Activated naive CD4-positive, alpha-beta T cell treated with anti-CD3 and anti-CD28 coated beads, Interleukin-2, amount 10 ng/mL, durations not matched to agents 7 days and 5 days (primary cell): ENCODE measurements at regions not wholly inside any gene's neighbourhood (a gene's known extent, or its start where the extent isn't known, plus 50 kb on each side); places are given as distances from the start of the nearest gene placed in this dataset.
"Not testable (repeated sequence)": the region's sequence is repeated elsewhere in the genome, so short reads cannot be mapped to it uniquely, and the experiment has no call there.

Source experiments
- CTCF ChIA-PET: fragments of 350-600 bp; sonication (Branson Sonifier 250); formaldehyde crosslinking; loops from one replicate; lab custom pipeline; 2021; ENCODE audit warnings: antibody characterized with exemption; lab: Charles Lee
- DNase-seq: peaks from one replicate; pipeline ENCODE4 v3.0.0-alpha.2; 2020
- H3K27ac Mint-ChIP-seq: one replicate; pipeline ENCODE4 v1.8.0; 2021; ENCODE audit warnings: mild to moderate bottlenecking, moderate library complexity, mixed read lengths
- H3K27me3 Mint-ChIP-seq: one replicate; pipeline ENCODE4 v1.8.0; 2021; ENCODE audit warnings: mild to moderate bottlenecking, mixed read lengths
- H3K36me3 Mint-ChIP-seq: one replicate; pipeline ENCODE4 v1.8.0; 2021; ENCODE audit warnings: mixed read lengths
- H3K4me1 Mint-ChIP-seq: one replicate; pipeline ENCODE4 v1.8.0; 2021; ENCODE audit warnings: mixed read lengths
- H3K4me3 Mint-ChIP-seq: one replicate; pipeline ENCODE4 v1.8.0; 2021; ENCODE audit warnings: mild to moderate bottlenecking, moderate library complexity, mixed read lengths
- H3K9me3 Mint-ChIP-seq: one replicate; pipeline ENCODE4 v1.8.0; 2021; ENCODE audit warnings: mixed read lengths

DNA sequence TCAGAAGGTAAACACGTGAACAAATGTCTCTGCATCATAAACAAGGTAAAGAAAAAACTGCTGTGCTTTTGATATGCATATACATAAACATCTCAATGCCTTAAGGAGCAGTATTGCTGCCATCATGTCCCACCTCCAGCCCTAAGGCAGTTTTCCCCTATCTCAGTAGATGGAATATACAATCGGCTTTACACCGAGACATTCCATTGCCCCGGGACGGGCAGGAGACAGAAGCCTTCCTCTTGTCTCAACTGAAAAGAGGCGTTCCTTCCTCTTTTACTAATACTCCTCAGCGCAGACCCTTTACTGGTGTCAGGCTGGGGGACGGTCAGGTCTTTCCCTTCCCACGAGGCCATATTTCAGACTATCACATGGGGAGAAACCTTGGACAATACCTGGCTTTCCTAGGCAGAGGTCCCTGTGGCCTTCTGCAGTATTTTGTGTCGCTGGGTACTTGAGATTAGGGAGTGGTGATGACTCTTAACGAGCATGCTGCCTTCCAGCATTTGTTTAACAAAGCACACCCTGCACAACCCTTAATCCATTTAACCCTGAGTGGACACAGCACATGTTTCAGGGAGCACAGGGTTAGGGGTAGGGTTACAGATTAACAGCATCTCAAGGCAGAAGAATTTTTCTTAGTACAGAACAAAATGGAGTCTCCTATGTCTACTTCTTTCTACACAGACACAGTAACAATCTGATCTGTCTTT, 65.4 kb downstream of the RBM11 start:
- DNase-seq, H3K4me1 Mint-ChIP-seq, H3K36me3 Mint-ChIP-seq, H3K27ac Mint-ChIP-seq, H3K9me3 Mint-ChIP-seq, H3K4me3 Mint-ChIP-seq, H3K27me3 Mint-ChIP-seq, CTCF ChIA-PET: not testable (repeated sequence)
